MCF 10A (cell line): ENCODE measurements at regions not wholly inside any gene's neighbourhood (a gene's known extent, or its start where the extent isn't known, plus 50 kb on each side); places are given as distances from the start of the nearest gene placed in this dataset.
"Not testable (repeated sequence)": the region's sequence is repeated elsewhere in the genome, so short reads cannot be mapped to it uniquely, and the experiment has no call there.

ENCODE experiments used
- BruUV-seq: library from RNA; stranded (reverse); fragments of 400-500 nt; replicated peaks from 2 replicates; lab custom pipeline; 2021; lab: Mats Ljungman, UMichigan
- CTCF ChIA-PET: fragments of 300-600 bp; sonication (Branson Sonifier 250); formaldehyde crosslinking; extraction: SDS; loops from one replicate; lab custom pipeline; 2021; ENCODE audit warnings: antibody characterized with exemption, inconsistent platforms; lab: Yijun Ruan, JAX
- POLR2A ChIA-PET: fragments of 300-600, 350-650 bp; sonication (Branson Sonifier 250); formaldehyde crosslinking; extraction: SDS; loops from one replicate; lab custom pipeline; 2020; ENCODE audit warnings: antibody characterized with exemption, inconsistent platforms; lab: Yijun Ruan, JAX
- DNase-seq: peaks from one replicate; pipeline ENCODE4 v3.0.0-alpha.2; 2018; ENCODE audit not compliant: unreplicated experiment
- H3K27ac Mint-ChIP-seq: one replicate; pipeline ENCODE4 v1.8.0; 2022; ENCODE audit warnings: mild to moderate bottlenecking, low read depth, mixed read lengths; ENCODE audit not compliant: unreplicated experiment
- H3K27me3 Mint-ChIP-seq: one replicate; pipeline ENCODE4 v1.8.0; 2022; ENCODE audit warnings: mixed read lengths; ENCODE audit not compliant: insufficient read depth, unreplicated experiment
- H3K36me3 Mint-ChIP-seq: one replicate; pipeline ENCODE4 v1.8.0; 2022; ENCODE audit warnings: mild to moderate bottlenecking, moderate library complexity, mixed read lengths; ENCODE audit not compliant: insufficient read depth, unreplicated experiment
- H3K4me1 Mint-ChIP-seq: one replicate; pipeline ENCODE4 v1.8.0; 2022; ENCODE audit warnings: mixed read lengths; ENCODE audit not compliant: insufficient read depth, unreplicated experiment
- H3K4me3 Mint-ChIP-seq: one replicate; pipeline ENCODE4 v1.8.0; 2022; ENCODE audit warnings: mild to moderate bottlenecking, moderate library complexity, mixed read lengths; ENCODE audit not compliant: unreplicated experiment
- H3K9me3 Mint-ChIP-seq: one replicate; pipeline ENCODE4 v1.8.0; 2022; ENCODE audit warnings: mixed read lengths; ENCODE audit not compliant: unreplicated experiment
- CTCF ChIP-seq: fragments of 200-600 bp; IDR thresholded peaks from one replicate; pipeline ENCODE4 v1.8.0; 2022; ENCODE audit warnings: antibody characterized with exemption, mild to moderate bottlenecking; ENCODE audit not compliant: unreplicated experiment
- intact Hi-C: fragments of 100-400 bp; cut with micrococcal nuclease; formaldehyde crosslinking; loops from 2 replicates; pipeline ENCODE4 v1.14.1; 2022

- Mint-ChIP-seq H3K4me3 (no peak overlapping the region), H3K27me3 (no peaks in the 10 kb centered on the region), H3K4me1 (no peaks in the 10 kb centered on the region), H3K36me3 (no peaks in the 10 kb centered on the region), H3K27ac (no peak overlapping the region), H3K9me3 (no peaks in the 10 kb centered on the region)
- TF ChIP-seq CTCF: peak; percentile 59
- peak; percentile 63 for DNase-seq
- POLR2A ChIA-PET: interaction anchor here (0.5 to 1.2 kb wide), 2 partner anchors 127 to 324 kb away, joined by 3 to 4 read pairs; partner anchors contain the start of gene SPOPL
- intact Hi-C loops: loop anchor here (1.0 to 10.0 kb wide), 6 partner anchors 129 to 464 kb away; no protein-coding TSS in a partner anchor
- BruUV-seq: no TSS peak
- CTCF ChIA-PET: interaction anchor here (0.5 to 3.8 kb wide), 34 partner anchors 9 to 499 kb away, joined by 3 to 31 read pairs (median 4); no protein-coding TSS in a partner anchor
These were observed 127.6 kb upstream of the SPOPL start for GRCh38 chr2:138373993-138374408.

GRCh38 chr2:138381373-138381772 lies 120.2 kb upstream of the SPOPL start:
- no peak for TF ChIP-seq CTCF
- Mint-ChIP-seq H3K4me3 (no peak overlapping the region), H3K9me3 (peaks cover 7% of the 10 kb centered on the region), H3K36me3 (no peaks in the 10 kb centered on the region), H3K27me3 (no peaks in the 10 kb centered on the region), H3K27ac (no peak overlapping the region), H3K4me1 (no peaks in the 10 kb centered on the region)
- CTCF ChIA-PET: no interaction called here
- no peak for DNase-seq
- BruUV-seq: no TSS peak
- intact Hi-C loops: no loop called here
- POLR2A ChIA-PET: no interaction called here

GRCh38 chr2:138382672-138383071 lies 118.9 kb upstream of the SPOPL start:
- no peak overlapping the region for H3K4me3 Mint-ChIP-seq
- H3K27ac Mint-ChIP-seq: no peak overlapping the region
- no peak for DNase-seq
- ChIA-PET CTCF (interaction anchor here (2.0 kb wide), 1 partner anchor 8 kb away, joined by 11 read pairs; no protein-coding TSS in a partner anchor), POLR2A (no interaction called here)
- no peak for TF ChIP-seq CTCF
- peaks cover 7% of the 10 kb centered on the region for H3K9me3 Mint-ChIP-seq
- no TSS peak for BruUV-seq
- no peaks in the 10 kb centered on the region for H3K4me1 Mint-ChIP-seq
- no peaks in the 10 kb centered on the region for H3K36me3 Mint-ChIP-seq
- no peaks in the 10 kb centered on the region for H3K27me3 Mint-ChIP-seq
- intact Hi-C loops: no loop called here

GRCh38 chr2:138386191-138386590 lies 115.4 kb upstream of the SPOPL start:
- CTCF ChIA-PET: interaction anchor here (0.6 to 3.7 kb wide), 4 partner anchors 11 to 286 kb away, joined by 3 to 12 read pairs (median 4); no protein-coding TSS in a partner anchor
- POLR2A ChIA-PET: interaction anchor here (1.0 kb wide), 1 partner anchor 10 kb away, joined by 3 read pairs; no protein-coding TSS in a partner anchor
- H3K36me3 Mint-ChIP-seq, H3K4me1 Mint-ChIP-seq, BruUV-seq, intact Hi-C loops, H3K27me3 Mint-ChIP-seq, H3K27ac Mint-ChIP-seq, H3K4me3 Mint-ChIP-seq, H3K9me3 Mint-ChIP-seq, DNase-seq: not testable (repeated sequence)
